Muscle layer of duodenum (tissue), 2 donors: ENCODE measurements at regions not wholly inside any gene's neighbourhood (a gene's known extent, or its start where the extent isn't known, plus 50 kb on each side); places are given as distances from the start of the nearest gene placed in this dataset.

Experiments used
- H3K27ac ChIP-seq: one replicate; pipeline ENCODE4 v1.7.0; 2013; ENCODE audit warnings: mild to moderate bottlenecking, low read length
- H3K27me3 ChIP-seq: one replicate; pipeline ENCODE4 v1.7.0; 2013; ENCODE audit warnings: low read depth, mild to moderate bottlenecking, control low read depth, low read length
- H3K36me3 ChIP-seq, 2 donors: one replicate each; pipeline ENCODE4 v1.7.0; 2013; ENCODE audit warnings: low read length in 2 of 2, control low read depth in 1 of 2, mild to moderate bottlenecking in 1 of 2; ENCODE audit not compliant: insufficient read depth in 2 of 2, control insufficient read depth in 1 of 2
- H3K4me1 ChIP-seq, 2 donors: one replicate each; pipeline ENCODE4 v1.7.0; 2013; ENCODE audit warnings: low read length in 2 of 2, mild to moderate bottlenecking in 2 of 2, control low read depth in 1 of 2, moderate library complexity in 1 of 2; ENCODE audit not compliant: insufficient read depth in 2 of 2, control insufficient read depth in 1 of 2
- H3K4me3 ChIP-seq, 2 donors: one replicate each; pipeline ENCODE4 v1.7.0; 2013; ENCODE audit warnings: low read length in 2 of 2, low read depth in 1 of 2, mild to moderate bottlenecking in 1 of 2
- H3K9me3 ChIP-seq, 2 donors: one replicate each; pipeline ENCODE4 v1.7.0; 2013; ENCODE audit warnings: low read length in 2 of 2, control low read depth in 1 of 2, mild to moderate bottlenecking in 1 of 2; ENCODE audit not compliant: control insufficient read depth in 1 of 2
- donor health status: healthy.

- no peaks in the 10 kb centered on the region for H3K36me3 ChIP-seq
- H3K27me3 ChIP-seq = no peaks in the 10 kb centered on the region
- no peaks in the 10 kb centered on the region for H3K9me3 ChIP-seq
- no peak overlapping the region for H3K27ac ChIP-seq
- H3K4me1 ChIP-seq = no peaks in the 10 kb centered on the region
- no peak overlapping the region for H3K4me3 ChIP-seq
These were observed 422.9 kb upstream of the ADAMTS9 start for GRCh38 chr3:65110661-65111060.

- H3K9me3 ChIP-seq = no peaks in the 10 kb centered on the region
- H3K4me3 ChIP-seq = no peak overlapping the region
- no peaks in the 10 kb centered on the region for H3K4me1 ChIP-seq
- no peaks in the 10 kb centered on the region for H3K36me3 ChIP-seq
- H3K27me3 ChIP-seq = no peaks in the 10 kb centered on the region
- no peak overlapping the region for H3K27ac ChIP-seq
These were observed 422.2 kb upstream of the ADAMTS9 start for GRCh38 chr3:65109966-65110500.

GRCh38 chr3:65107174-65107573 lies 419.4 kb upstream of the ADAMTS9 start:
- Histone ChIP-seq H3K27ac (no peak overlapping the region), H3K4me3 (no peak overlapping the region)

GRCh38 chr3:65101450-65101849 lies 413.6 kb upstream of the ADAMTS9 start:
- H3K27ac ChIP-seq = no peak overlapping the region
- H3K27me3 ChIP-seq = no peaks in the 10 kb centered on the region
- H3K36me3 ChIP-seq = no peaks in the 10 kb centered on the region
- H3K4me3 ChIP-seq = no peak overlapping the region
- H3K9me3 ChIP-seq = no peaks in the 10 kb centered on the region
- H3K4me1 ChIP-seq = no peaks in the 10 kb centered on the region

More at GRCh38 chr3:65107174-65107573, 419.4 kb upstream of the ADAMTS9 start:
- Histone ChIP-seq H3K4me1 (no peaks in the 10 kb centered on the region), H3K9me3 (no peaks in the 10 kb centered on the region), H3K36me3 (no peaks in the 10 kb centered on the region), H3K27me3 (no peaks in the 10 kb centered on the region)

- H3K27me3 ChIP-seq = no peaks in the 10 kb centered on the region
- H3K4me1 ChIP-seq = no peaks in the 10 kb centered on the region
- no peaks in the 10 kb centered on the region for H3K9me3 ChIP-seq
- no peak overlapping the region for H3K27ac ChIP-seq
- no peaks in the 10 kb centered on the region for H3K36me3 ChIP-seq
- H3K4me3 ChIP-seq = no peak overlapping the region
These were observed 410.6 kb upstream of the ADAMTS9 start for GRCh38 chr3:65098400-65098799.

GRCh38 chr3:65096110-65096745 lies 408.4 kb upstream of the ADAMTS9 start:
- Histone ChIP-seq H3K4me3 (no peak overlapping the region), H3K27ac (no peak overlapping the region), H3K4me1 (no peaks in the 10 kb centered on the region), H3K9me3 (no peaks in the 10 kb centered on the region), H3K36me3 (no peaks in the 10 kb centered on the region), H3K27me3 (no peaks in the 10 kb centered on the region)

- H3K36me3 ChIP-seq = no peaks in the 10 kb centered on the region
- H3K9me3 ChIP-seq = no peaks in the 10 kb centered on the region
These were observed 406.9 kb upstream of the ADAMTS9 start for GRCh38 chr3:65094723-65095122.

GRCh38 chr3:65093641-65094040 lies 405.8 kb upstream of the ADAMTS9 start:
- Histone ChIP-seq H3K36me3 (no peaks in the 10 kb centered on the region), H3K9me3 (no peaks in the 10 kb centered on the region), H3K27me3 (no peaks in the 10 kb centered on the region), H3K27ac (no peak overlapping the region), H3K4me1 (no peaks in the 10 kb centered on the region), H3K4me3 (no peak overlapping the region)

More at GRCh38 chr3:65094723-65095122, 406.9 kb upstream of the ADAMTS9 start:
- Histone ChIP-seq H3K27me3 (no peaks in the 10 kb centered on the region), H3K27ac (no peak overlapping the region), H3K4me1 (no peaks in the 10 kb centered on the region), H3K4me3 (no peak overlapping the region)

GRCh38 chr3:65091565-65091964 lies 403.8 kb upstream of the ADAMTS9 start:
- Histone ChIP-seq H3K27me3 (no peaks in the 10 kb centered on the region), H3K4me1 (no peaks in the 10 kb centered on the region), H3K27ac (no peak overlapping the region), H3K36me3 (no peaks in the 10 kb centered on the region), H3K9me3 (no peaks in the 10 kb centered on the region), H3K4me3 (no peak overlapping the region)

- no peaks in the 10 kb centered on the region for H3K9me3 ChIP-seq
- H3K36me3 ChIP-seq = no peaks in the 10 kb centered on the region
- H3K4me3 ChIP-seq = no peak overlapping the region
- H3K27me3 ChIP-seq = no peaks in the 10 kb centered on the region
- H3K4me1 ChIP-seq = peaks cover 0 to 4% of the 10 kb centered on the region in 2 donors
- no peak overlapping the region for H3K27ac ChIP-seq
These were observed 395.4 kb upstream of the ADAMTS9 start for GRCh38 chr3:65083240-65083639.

- Histone ChIP-seq H3K27me3 (no peaks in the 10 kb centered on the region), H3K36me3 (no peaks in the 10 kb centered on the region), H3K4me1 (peaks cover 0 to 4% of the 10 kb centered on the region in 2 donors), H3K9me3 (no peaks in the 10 kb centered on the region), H3K4me3 (no peak overlapping the region), H3K27ac (no peak overlapping the region)
These were observed 393.7 kb upstream of the ADAMTS9 start for GRCh38 chr3:65081536-65081935.

GRCh38 chr3:65080432-65080831 lies 392.6 kb upstream of the ADAMTS9 start:
- H3K4me3 ChIP-seq = no peak overlapping the region
- H3K27ac ChIP-seq = no peak overlapping the region
- no peaks in the 10 kb centered on the region for H3K9me3 ChIP-seq
- no peaks in the 10 kb centered on the region for H3K27me3 ChIP-seq
- H3K36me3 ChIP-seq = no peaks in the 10 kb centered on the region
- peaks cover 0 to 4% of the 10 kb centered on the region in 2 donors for H3K4me1 ChIP-seq
